ENCODE measurements at regions not wholly inside any gene's neighbourhood (a gene's known extent, or its start where the extent isn't known, plus 50 kb on each side); places are given as distances from the start of the nearest gene placed in this dataset.

- no peak overlapping the region for H2AFZ ChIP-seq (ENCODE audit: insufficient read depth, low read length, poor library complexity)
- no peak overlapping the region for H3K23ac ChIP-seq (ENCODE audit: low read length)
- H3K18ac ChIP-seq (ENCODE audit: low read length) = no peak overlapping the region
- H4K12ac ChIP-seq (ENCODE audit: low read depth, low read length) = no peak overlapping the region
- H3K36me3 ChIP-seq (ENCODE audit: control insufficient read depth in 1 of 2, insufficient read depth in 2 of 2, low read length in 2 of 2) = no peaks in the 10 kb centered on the region
- H2BK5ac ChIP-seq (ENCODE audit: low read depth, low read length, poor library complexity) = no peak overlapping the region
- no peak overlapping the region for H2BK12ac ChIP-seq (ENCODE audit: low read length)
- H3K79me1 ChIP-seq (ENCODE audit: low read length) = peaks cover 10% of the 10 kb centered on the region
- WGBS (ENCODE audit: extremely low coverage, insufficient coverage, insufficient read length) = no CpG with 5 or more reads among the region's 5 CpGs
- H4K8ac ChIP-seq (ENCODE audit: low read depth, low read length) = no peak overlapping the region
- H4K91ac ChIP-seq (ENCODE audit: low read depth, low read length) = no peak overlapping the region
- no peak overlapping the region for H2BK120ac ChIP-seq (ENCODE audit: insufficient read depth, low read length, poor library complexity)
- H3K27ac ChIP-seq (ENCODE audit: low read depth, low read length) = no peak overlapping the region
- peak; percentile 26 to 76 for DNase-seq
- H2AK5ac ChIP-seq (ENCODE audit: low read length) = no peak overlapping the region
- no peaks in the 10 kb centered on the region for H3K79me2 ChIP-seq (ENCODE audit: control insufficient read depth, insufficient read depth, low read length, poor library complexity)
- no peak overlapping the region for H3K4me3 ChIP-seq (ENCODE audit: low read depth, low read length)
- H3K9ac ChIP-seq (ENCODE audit: low read length) = no peak overlapping the region
- H3K27me3 ChIP-seq (ENCODE audit: insufficient read depth, low read length) = no peaks in the 10 kb centered on the region
- H3K4me2 ChIP-seq (ENCODE audit: low read length) = no peak overlapping the region
- H3K14ac ChIP-seq (ENCODE audit: low read length) = no peak overlapping the region
- no peaks in the 10 kb centered on the region for H3K4me1 ChIP-seq (ENCODE audit: control insufficient read depth in 1 of 2, insufficient read depth in 2 of 2, low read length in 2 of 2)
- peaks cover 2% of the 10 kb centered on the region for H3K9me3 ChIP-seq (ENCODE audit: insufficient read depth, low read depth, low read length)
- no peak overlapping the region for H3K4ac ChIP-seq (ENCODE audit: low read depth, low read length)
Measured at GRCh38 chr13:33931397-33932311, 113.7 kb downstream of the RFC3 start.

- Histone ChIP-seq H3K4me1 (ENCODE audit: control insufficient read depth in 1 of 2, insufficient read depth in 2 of 2, low read length in 2 of 2) (peaks cover 0 to 2% of the 10 kb centered on the region in 2 experiments), H3K4me3 (ENCODE audit: low read depth, low read length) (no peak overlapping the region), H2BK120ac (ENCODE audit: insufficient read depth, low read length, poor library complexity) (no peak overlapping the region), H2BK5ac (ENCODE audit: low read depth, low read length, poor library complexity) (no peak overlapping the region), H3K27me3 (ENCODE audit: insufficient read depth, low read length) (no peaks in the 10 kb centered on the region), H3K23ac (ENCODE audit: low read length) (no peak overlapping the region), H3K9me3 (ENCODE audit: insufficient read depth, low read depth, low read length) (peaks cover 2% of the 10 kb centered on the region), H2BK12ac (ENCODE audit: low read length) (no peak overlapping the region), H3K27ac (ENCODE audit: low read depth, low read length) (no peak overlapping the region), H3K18ac (ENCODE audit: low read length) (no peak overlapping the region), H3K36me3 (ENCODE audit: control insufficient read depth in 1 of 2, insufficient read depth in 2 of 2, low read length in 2 of 2) (no peaks in the 10 kb centered on the region), H4K91ac (ENCODE audit: low read depth, low read length) (no peak overlapping the region), H2AK5ac (ENCODE audit: low read length) (no peak overlapping the region), H4K8ac (ENCODE audit: low read depth, low read length) (no peak overlapping the region), H3K79me1 (ENCODE audit: low read length) (peaks cover 7% of the 10 kb centered on the region), H3K79me2 (ENCODE audit: control insufficient read depth, insufficient read depth, low read length, poor library complexity) (no peaks in the 10 kb centered on the region), H3K4ac (ENCODE audit: low read depth, low read length) (no peak overlapping the region), H3K4me2 (ENCODE audit: low read length) (no peak overlapping the region), H2AFZ (ENCODE audit: insufficient read depth, low read length, poor library complexity) (no peak overlapping the region), H3K9ac (ENCODE audit: low read length) (no peak overlapping the region), H4K12ac (ENCODE audit: low read depth, low read length) (no peak overlapping the region), H3K14ac (ENCODE audit: low read length) (no peak overlapping the region)
- peak in 1 of 2 donors; percentile 37 for DNase-seq
- no CpG with 5 or more reads among the region's 3 CpGs for whole genome bisulfite sequencing (ENCODE audit: extremely low coverage, insufficient coverage, insufficient read length)
Measured at GRCh38 chr13:33932769-33933406, 114.9 kb downstream of the RFC3 start.

GRCh38 chr13:33933810-33934209, 115.9 kb downstream of the RFC3 start:
- Histone ChIP-seq H3K9me3 (ENCODE audit: insufficient read depth, low read depth, low read length) (peaks cover 2% of the 10 kb centered on the region), H3K9ac (ENCODE audit: low read length) (no peak overlapping the region), H3K36me3 (ENCODE audit: control insufficient read depth in 1 of 2, insufficient read depth in 2 of 2, low read length in 2 of 2) (no peaks in the 10 kb centered on the region), H3K79me2 (ENCODE audit: control insufficient read depth, insufficient read depth, low read length, poor library complexity) (no peaks in the 10 kb centered on the region), H3K79me1 (ENCODE audit: low read length) (peaks cover 7% of the 10 kb centered on the region), H4K12ac (ENCODE audit: low read depth, low read length) (no peak overlapping the region), H2BK5ac (ENCODE audit: low read depth, low read length, poor library complexity) (no peak overlapping the region), H3K14ac (ENCODE audit: low read length) (no peak overlapping the region), H3K4me1 (ENCODE audit: control insufficient read depth in 1 of 2, insufficient read depth in 2 of 2, low read length in 2 of 2) (peaks cover 0 to 2% of the 10 kb centered on the region in 2 experiments), H3K18ac (ENCODE audit: low read length) (no peak overlapping the region), H2AFZ (ENCODE audit: insufficient read depth, low read length, poor library complexity) (no peak overlapping the region), H3K4ac (ENCODE audit: low read depth, low read length) (no peak overlapping the region), H2BK12ac (ENCODE audit: low read length) (peak overlapping the region; percentile 71), H4K91ac (ENCODE audit: low read depth, low read length) (peak overlapping the region; percentile 17), H3K4me2 (ENCODE audit: low read length) (no peak overlapping the region), H2BK120ac (ENCODE audit: insufficient read depth, low read length, poor library complexity) (no peak overlapping the region), H3K4me3 (ENCODE audit: low read depth, low read length) (no peak overlapping the region), H4K8ac (ENCODE audit: low read depth, low read length) (no peak overlapping the region), H3K27ac (ENCODE audit: low read depth, low read length) (no peak overlapping the region), H3K27me3 (ENCODE audit: insufficient read depth, low read length) (no peaks in the 10 kb centered on the region), H3K23ac (ENCODE audit: low read length) (no peak overlapping the region), H2AK5ac (ENCODE audit: low read length) (no peak overlapping the region)
- no peak for DNase-seq
- 100% methylated on average over 1 of the region's 3 CpGs for WGBS (ENCODE audit: extremely low coverage, insufficient coverage, insufficient read length)

DNA sequence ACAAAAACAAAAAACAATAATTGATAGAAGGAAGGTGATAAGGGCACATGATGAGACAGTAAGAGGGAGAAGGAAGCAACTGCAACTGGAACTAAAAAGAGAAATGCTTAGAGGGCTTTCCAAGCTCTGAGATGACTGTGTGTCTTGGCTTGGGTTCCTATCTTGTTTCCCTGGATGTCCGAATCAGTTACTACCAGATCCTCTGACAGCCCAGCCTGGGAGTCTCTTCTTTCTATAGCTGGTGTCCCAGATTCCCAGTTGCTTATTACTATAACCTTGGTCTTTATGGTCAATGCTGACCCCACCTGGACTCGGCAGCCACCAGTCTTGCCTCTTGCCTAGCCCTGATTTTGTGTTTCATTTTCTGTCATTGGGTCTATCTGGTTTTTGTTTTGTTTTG, 116.4 kb downstream of the RFC3 start:
- Histone ChIP-seq H3K79me2 (ENCODE audit: control insufficient read depth, insufficient read depth, low read length, poor library complexity) (peaks cover 2% of the 10 kb centered on the region), H3K9me3 (ENCODE audit: insufficient read depth, low read depth, low read length) (peaks cover 4% of the 10 kb centered on the region), H4K12ac (ENCODE audit: low read depth, low read length) (no peak overlapping the region), H4K91ac (ENCODE audit: low read depth, low read length) (peak overlapping the region; percentile 17), H3K9ac (ENCODE audit: low read length) (no peak overlapping the region), H2BK12ac (ENCODE audit: low read length) (no peak overlapping the region), H2AK5ac (ENCODE audit: low read length) (no peak overlapping the region), H3K14ac (ENCODE audit: low read length) (no peak overlapping the region), H3K4me3 (ENCODE audit: low read depth, low read length) (no peak overlapping the region), H3K4me2 (ENCODE audit: low read length) (no peak overlapping the region), H3K79me1 (ENCODE audit: low read length) (peaks cover 10% of the 10 kb centered on the region), H3K36me3 (ENCODE audit: control insufficient read depth in 1 of 2, insufficient read depth in 2 of 2, low read length in 2 of 2) (peaks cover 0 to 2% of the 10 kb centered on the region in 2 experiments), H3K4me1 (ENCODE audit: control insufficient read depth in 1 of 2, insufficient read depth in 2 of 2, low read length in 2 of 2) (peaks cover 0 to 2% of the 10 kb centered on the region in 2 experiments), H3K4ac (ENCODE audit: low read depth, low read length) (no peak overlapping the region), H2BK120ac (ENCODE audit: insufficient read depth, low read length, poor library complexity) (no peak overlapping the region), H3K23ac (ENCODE audit: low read length) (no peak overlapping the region), H4K8ac (ENCODE audit: low read depth, low read length) (no peak overlapping the region), H2BK5ac (ENCODE audit: low read depth, low read length, poor library complexity) (peak overlapping the region; percentile 33), H2AFZ (ENCODE audit: insufficient read depth, low read length, poor library complexity) (no peak overlapping the region), H3K27me3 (ENCODE audit: insufficient read depth, low read length) (no peaks in the 10 kb centered on the region), H3K18ac (ENCODE audit: low read length) (no peak overlapping the region), H3K27ac (ENCODE audit: low read depth, low read length) (no peak overlapping the region)
- DNase-seq = no peak
- no CpG with 5 or more reads among the region's 2 CpGs for WGBS (ENCODE audit: extremely low coverage, insufficient coverage, insufficient read length)

Data from trophoblast cell (in vitro differentiated cells and primary cell).